Stimulated activated CD4-positive, alpha-beta T cell treated with anti-CD3 and anti-CD28 coated beads, Interleukin-4, amount 100 ng/mL, for 4 hours (primary cell): ENCODE measurements at regions not wholly inside any gene's neighbourhood (a gene's known extent, or its start where the extent isn't known, plus 50 kb on each side); places are given as distances from the start of the nearest gene placed in this dataset.
"Not testable (repeated sequence)": the region's sequence is repeated elsewhere in the genome, so short reads cannot be mapped to it uniquely, and the experiment has no call there.

Experiments used
- DNase-seq, 2 experiments: peaks; one replicate each; pipeline ENCODE4 v3.0.0-alpha.2; 2020

GRCh38 chr6:20346948-20347347, 54.7 kb upstream of the E2F3 start:
- not testable (repeated sequence) for DNase-seq

GRCh38 chr6:20348041-20348440, 53.6 kb upstream of the E2F3 start:
- DNase-seq, result no peak

GRCh38 chr6:20349225-20349624, 52.5 kb upstream of the E2F3 start:
- DNase-seq, result no peak

DNA sequence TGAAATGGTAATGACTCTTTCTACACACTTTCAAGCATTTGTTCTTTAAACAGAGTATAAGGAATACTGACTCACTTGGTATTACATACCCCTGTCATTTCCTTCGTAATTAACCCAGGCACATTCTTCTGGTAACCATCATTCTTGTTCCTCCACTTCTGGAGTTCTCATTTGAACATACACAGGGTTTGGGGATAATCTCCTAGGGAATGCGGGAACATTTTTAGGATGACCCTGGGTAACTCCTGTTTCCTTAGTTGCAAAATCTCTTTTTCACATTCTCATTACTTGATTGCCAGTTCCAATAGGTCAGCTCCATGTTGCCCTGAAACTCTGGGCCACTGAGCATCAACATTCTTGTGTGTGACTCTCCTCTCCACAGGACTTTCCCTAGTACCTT, 51.5 kb upstream of the E2F3 start:
- no peak for DNase-seq

GRCh38 chr6:20351534-20351933, 50.1 kb upstream of the E2F3 start:
- DNase-seq, result no peak
